Endodermal cell (in vitro differentiated cells): ENCODE measurements at regions not wholly inside any gene's neighbourhood (a gene's known extent, or its start where the extent isn't known, plus 50 kb on each side); places are given as distances from the start of the nearest gene placed in this dataset.

Experiments
- DNase-seq: peaks from one replicate; pipeline ENCODE4 v3.0.0-alpha.2; 2017
- H3K27ac ChIP-seq: 2 replicates; pipeline ENCODE4 v1.5.1; 2013; ENCODE audit warnings: mild to moderate bottlenecking, low read depth, low read length, moderate library complexity
- H3K27me3 ChIP-seq: 2 replicates; pipeline ENCODE4 v1.6.1; 2013; ENCODE audit warnings: mild to moderate bottlenecking, low read length, moderate library complexity; ENCODE audit not compliant: insufficient read depth, control insufficient read depth, poor library complexity, severe bottlenecking
- H3K36me3 ChIP-seq: 2 replicates; pipeline ENCODE4 v1.7.0; 2013; ENCODE audit warnings: mild to moderate bottlenecking, low read length, moderate library complexity; ENCODE audit not compliant: control insufficient read depth, insufficient read depth
- H3K4me1 ChIP-seq: one replicate; pipeline ENCODE4 v1.7.0; 2013; ENCODE audit warnings: low read length; ENCODE audit not compliant: control insufficient read depth, insufficient read depth
- H3K4me3 ChIP-seq: 2 replicates; pipeline ENCODE4 v1.5.1; 2013; ENCODE audit warnings: mild to moderate bottlenecking, low read length, moderate library complexity
- H3K9ac ChIP-seq: 2 replicates; pipeline ENCODE4 v1.6.1; 2013; ENCODE audit warnings: mild to moderate bottlenecking, low read length, moderate library complexity; ENCODE audit not compliant: poor library complexity, severe bottlenecking; ENCODE audit errors: extremely low read depth
- H3K9me3 ChIP-seq: 2 replicates; pipeline ENCODE4 v1.6.1; 2013; ENCODE audit warnings: mild to moderate bottlenecking, low read length, moderate library complexity; ENCODE audit not compliant: control insufficient read depth
- H3K27ac Mint-ChIP-seq: 2 replicates; pipeline ENCODE4 v1.8.0; 2020; ENCODE audit warnings: mixed read lengths
- H3K27me3 Mint-ChIP-seq: 2 replicates; pipeline ENCODE4 v1.8.0; 2021; ENCODE audit warnings: mild to moderate bottlenecking, mixed read lengths; ENCODE audit not compliant: insufficient read depth
- H3K36me3 Mint-ChIP-seq: 2 replicates; pipeline ENCODE4 v1.8.0; 2020; ENCODE audit warnings: low read depth, mixed read lengths
- H3K4me1 Mint-ChIP-seq: 2 replicates; pipeline ENCODE4 v1.8.0; 2020; ENCODE audit warnings: mixed read lengths
- H3K4me3 Mint-ChIP-seq: 2 replicates; pipeline ENCODE4 v1.8.0; 2020; ENCODE audit warnings: mild to moderate bottlenecking, moderate library complexity, mixed read lengths
- H3K9me3 Mint-ChIP-seq: 2 replicates; pipeline ENCODE4 v1.8.0; 2020; ENCODE audit warnings: mild to moderate bottlenecking, mixed read lengths
- CTCF ChIP-seq: fragments of 200-600 bp; sonication (generic); conservative IDR thresholded peaks from 2 replicates; pipeline ENCODE4 v1.5.0; 2021; ENCODE audit warnings: antibody characterized with exemption, mild to moderate bottlenecking
- WGBS, 2 experiments: methylation state at CpG; one replicate each; pipeline versions ENCODE4 v1.1.5 to v1.1.7; 2013; ENCODE audit warnings: missing lambda C conversion rate in 2 of 2, mixed read lengths in 1 of 2; ENCODE audit not compliant: insufficient coverage in 1 of 2, insufficient read length in 1 of 2; 5-methylcytosine and 5-hydroxymethylcytosine counted together

GRCh38 chr3:1870738-1871137 lies 227.9 kb upstream of the CNTN4 start:
- Mint-ChIP-seq H3K27ac (no peak overlapping the region), H3K4me1 (peaks cover 2% of the 10 kb centered on the region), H3K27me3 (no peaks in the 10 kb centered on the region), H3K9me3 (peaks cover 1% of the 10 kb centered on the region), H3K36me3 (no peaks in the 10 kb centered on the region), H3K4me3 (no peak overlapping the region)
- no peak for DNase-seq
- Histone ChIP-seq H3K36me3 (no peaks in the 10 kb centered on the region), H3K4me1 (no peaks in the 10 kb centered on the region), H3K9me3 (peaks cover 14% of the 10 kb centered on the region), H3K9ac (no peak overlapping the region), H3K4me3 (no peak overlapping the region), H3K27ac (no peak overlapping the region), H3K27me3 (no peaks in the 10 kb centered on the region)
- TF ChIP-seq CTCF, result no peak
- WGBS, 2 experiments, result 89 to 94% methylated on average over 7 of the region's 7 CpGs

- DNase-seq, result no peak
- no peak overlapping the region for H3K27ac Mint-ChIP-seq
- H3K4me1 Mint-ChIP-seq, result no peaks in the 10 kb centered on the region
- H3K9me3 Mint-ChIP-seq, result peaks cover 14% of the 10 kb centered on the region
- Histone ChIP-seq H3K9ac (no peak overlapping the region), H3K27ac (no peak overlapping the region), H3K4me3 (no peak overlapping the region), H3K36me3 (no peaks in the 10 kb centered on the region), H3K9me3 (peaks cover 41% of the 10 kb centered on the region), H3K27me3 (no peaks in the 10 kb centered on the region), H3K4me1 (no peaks in the 10 kb centered on the region)
- peaks cover 1% of the 10 kb centered on the region for H3K36me3 Mint-ChIP-seq
- no CpG with 5 or more reads among the region's 1 CpG for WGBS, 2 experiments
- no peak for TF ChIP-seq CTCF
- H3K4me3 Mint-ChIP-seq, result no peak overlapping the region
- no peaks in the 10 kb centered on the region for H3K27me3 Mint-ChIP-seq
Observed at GRCh38 chr3:1883534-1883933, 215.1 kb upstream of the CNTN4 start.

GRCh38 chr3:1892459-1892858 lies 206.2 kb upstream of the CNTN4 start:
- TF ChIP-seq CTCF, result no peak
- 73 to 80% methylated on average over 1 to 2 of the region's 2 CpGs for WGBS, 2 experiments
- Histone ChIP-seq H3K27me3 (no peaks in the 10 kb centered on the region), H3K9ac (no peak overlapping the region), H3K4me1 (no peaks in the 10 kb centered on the region), H3K9me3 (peaks cover 69% of the 10 kb centered on the region), H3K36me3 (no peaks in the 10 kb centered on the region), H3K27ac (no peak overlapping the region), H3K4me3 (no peak overlapping the region)
- H3K9me3 Mint-ChIP-seq, result peaks cover 45% of the 10 kb centered on the region
- H3K36me3 Mint-ChIP-seq, result peaks cover 3% of the 10 kb centered on the region
- DNase-seq, result no peak
- no peak overlapping the region for H3K4me3 Mint-ChIP-seq
- H3K27me3 Mint-ChIP-seq, result no peaks in the 10 kb centered on the region
- no peaks in the 10 kb centered on the region for H3K4me1 Mint-ChIP-seq
- no peak overlapping the region for H3K27ac Mint-ChIP-seq
